ENCODE measurements at regions not wholly inside any gene's neighbourhood (a gene's known extent, or its start where the extent isn't known, plus 50 kb on each side); places are given as distances from the start of the nearest gene placed in this dataset.
"Not testable (repeated sequence)": the region's sequence is repeated elsewhere in the genome, so short reads cannot be mapped to it uniquely, and the experiment has no call there.

GRCh38 chr3:98695796-98696195 is 67.3 kb upstream of the ST3GAL6 start:
- no peaks in the 10 kb centered on the region for H3K4me1 Mint-ChIP-seq
- DNase-seq (ENCODE audit: low spot score in 2 of 2, unreplicated experiment in 2 of 2): no peak
- TF ChIP-seq, protein P1, sequence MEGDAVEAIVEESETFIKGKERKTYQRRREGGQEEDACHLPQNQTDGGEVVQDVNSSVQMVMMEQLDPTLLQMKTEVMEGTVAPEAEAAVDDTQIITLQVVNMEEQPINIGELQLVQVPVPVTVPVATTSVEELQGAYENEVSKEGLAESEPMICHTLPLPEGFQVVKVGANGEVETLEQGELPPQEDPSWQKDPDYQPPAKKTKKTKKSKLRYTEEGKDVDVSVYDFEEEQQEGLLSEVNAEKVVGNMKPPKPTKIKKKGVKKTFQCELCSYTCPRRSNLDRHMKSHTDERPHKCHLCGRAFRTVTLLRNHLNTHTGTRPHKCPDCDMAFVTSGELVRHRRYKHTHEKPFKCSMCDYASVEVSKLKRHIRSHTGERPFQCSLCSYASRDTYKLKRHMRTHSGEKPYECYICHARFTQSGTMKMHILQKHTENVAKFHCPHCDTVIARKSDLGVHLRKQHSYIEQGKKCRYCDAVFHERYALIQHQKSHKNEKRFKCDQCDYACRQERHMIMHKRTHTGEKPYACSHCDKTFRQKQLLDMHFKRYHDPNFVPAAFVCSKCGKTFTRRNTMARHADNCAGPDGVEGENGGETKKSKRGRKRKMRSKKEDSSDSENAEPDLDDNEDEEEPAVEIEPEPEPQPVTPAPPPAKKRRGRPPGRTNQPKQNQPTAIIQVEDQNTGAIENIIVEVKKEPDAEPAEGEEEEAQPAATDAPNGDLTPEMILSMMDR (IDR thresholded peaks at IDR 0.05; ENCODE audit: unreplicated experiment): no peak
- no peak overlapping the region for H3K4me3 Mint-ChIP-seq
- no peak overlapping the region for H3K27ac Mint-ChIP-seq
- H3K9me3 Mint-ChIP-seq: peaks cover 3% of the 10 kb centered on the region
- no peaks in the 10 kb centered on the region for H3K27me3 Mint-ChIP-seq (ENCODE audit: low read depth)
- H3K36me3 Mint-ChIP-seq: no peaks in the 10 kb centered on the region

DNA sequence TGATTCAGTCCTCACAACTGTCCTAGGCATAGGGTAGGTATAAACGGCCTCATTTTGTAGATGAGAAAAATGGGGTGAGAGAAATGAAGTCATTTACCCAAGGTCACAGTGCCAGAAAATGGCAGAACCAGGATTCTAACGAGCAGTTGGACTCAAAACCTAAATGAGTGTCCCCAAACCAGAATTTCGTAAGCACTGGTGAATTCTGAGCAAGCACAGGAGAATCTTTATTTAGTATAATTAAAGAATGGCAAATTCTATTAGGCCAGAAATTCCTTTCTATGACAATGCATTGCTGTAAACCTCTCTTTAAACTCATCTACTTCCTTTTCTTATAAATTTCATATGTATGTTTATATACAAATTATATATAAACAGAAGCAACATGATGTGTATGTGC is 66.8 kb upstream of the ST3GAL6 start:
- H3K27me3 Mint-ChIP-seq (ENCODE audit: low read depth); H3K4me3 Mint-ChIP-seq; DNase-seq (ENCODE audit: low spot score in 2 of 2, unreplicated experiment in 2 of 2); H3K36me3 Mint-ChIP-seq; H3K27ac Mint-ChIP-seq; H3K9me3 Mint-ChIP-seq; H3K4me1 Mint-ChIP-seq: not testable (repeated sequence)

DNA sequence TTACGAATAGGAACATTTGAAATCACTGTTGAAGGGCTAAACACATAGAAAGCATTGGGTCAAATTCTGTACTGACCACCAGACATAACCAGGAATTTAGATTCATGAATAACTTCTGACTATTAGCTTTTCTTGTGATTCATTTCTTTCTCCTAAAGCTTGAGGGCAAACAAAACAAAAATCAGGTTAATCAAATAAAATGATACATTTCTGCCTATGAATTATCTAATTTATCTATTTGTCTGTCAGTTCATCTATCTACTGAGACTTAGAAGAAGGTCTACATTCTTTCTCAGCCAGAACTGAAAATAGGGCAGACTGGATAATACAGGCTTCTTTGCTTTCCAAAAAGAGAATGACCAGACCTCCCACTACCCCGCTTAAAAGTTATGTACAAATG is 65.9 kb upstream of the ST3GAL6 start:
- H3K9me3 Mint-ChIP-seq: peaks cover 3% of the 10 kb centered on the region
- no peak overlapping the region for H3K27ac Mint-ChIP-seq
- DNase-seq (ENCODE audit: low spot score in 2 of 2, unreplicated experiment in 2 of 2): no peak
- TF ChIP-seq, protein P1 (IDR thresholded peaks at IDR 0.05; ENCODE audit: unreplicated experiment): no peak
- no peaks in the 10 kb centered on the region for H3K36me3 Mint-ChIP-seq
- no peak overlapping the region for H3K4me3 Mint-ChIP-seq
- no peaks in the 10 kb centered on the region for H3K27me3 Mint-ChIP-seq (ENCODE audit: low read depth)
- peaks cover 5% of the 10 kb centered on the region for H3K4me1 Mint-ChIP-seq

GRCh38 chr3:98699132-98699531 is 64.0 kb upstream of the ST3GAL6 start:
- H3K9me3 Mint-ChIP-seq: peaks cover 3% of the 10 kb centered on the region
- H3K27ac Mint-ChIP-seq: no peak overlapping the region
- peaks cover 5% of the 10 kb centered on the region for H3K4me1 Mint-ChIP-seq

DNA sequence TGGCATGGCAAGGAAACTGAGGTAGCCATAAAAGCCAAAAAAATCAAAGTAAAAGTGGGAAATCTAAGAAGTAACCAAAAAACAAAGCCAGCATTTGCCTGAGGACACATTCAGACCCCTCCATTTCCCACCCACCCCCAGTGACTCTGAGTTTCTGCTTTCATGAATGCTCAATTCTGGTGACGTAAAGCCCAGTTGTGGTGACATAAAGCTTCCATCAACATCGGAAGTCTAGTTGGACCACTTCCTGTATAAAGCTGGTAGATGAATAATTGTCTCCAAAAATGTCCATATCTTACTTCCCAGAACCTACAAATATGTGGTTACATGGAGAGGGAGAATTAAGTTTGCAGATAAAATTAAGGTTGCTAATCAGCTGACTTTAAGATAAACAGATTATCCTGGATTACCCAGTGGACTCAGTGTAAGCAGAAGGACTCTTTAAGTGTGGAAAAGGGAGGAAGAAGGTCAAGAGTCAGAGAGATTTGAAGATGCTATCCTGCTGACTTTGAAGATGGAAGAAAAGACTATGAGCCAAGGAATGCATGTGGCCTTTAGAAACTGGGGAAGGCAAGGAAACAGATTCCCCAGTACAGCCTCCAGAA is 62.0 kb upstream of the ST3GAL6 start:
- no peaks in the 10 kb centered on the region for H3K9me3 Mint-ChIP-seq
- TF ChIP-seq, protein P1 (IDR thresholded peaks at IDR 0.05; ENCODE audit: unreplicated experiment): no peak
- H3K4me1 Mint-ChIP-seq: peaks cover 5% of the 10 kb centered on the region
- no peak overlapping the region for H3K4me3 Mint-ChIP-seq
- peaks cover 2% of the 10 kb centered on the region for H3K27me3 Mint-ChIP-seq (ENCODE audit: low read depth)
- DNase-seq (ENCODE audit: low spot score in 2 of 2, unreplicated experiment in 2 of 2): no peak
- H3K36me3 Mint-ChIP-seq: no peaks in the 10 kb centered on the region
- no peak overlapping the region for H3K27ac Mint-ChIP-seq

More at GRCh38 chr3:98699132-98699531, 64.0 kb upstream of the ST3GAL6 start:
- Mint-ChIP-seq H3K36me3 (no peaks in the 10 kb centered on the region), H3K27me3 (ENCODE audit: low read depth) (no peaks in the 10 kb centered on the region), H3K4me3 (no peak overlapping the region)
- TF ChIP-seq, protein P1 (IDR thresholded peaks at IDR 0.05; ENCODE audit: unreplicated experiment): no peak
- no peak for DNase-seq (ENCODE audit: low spot score in 2 of 2, unreplicated experiment in 2 of 2)

GRCh38 chr3:98702166-98702565 is 61.0 kb upstream of the ST3GAL6 start:
- Mint-ChIP-seq H3K4me3 (no peak overlapping the region), H3K4me1 (peaks cover 5% of the 10 kb centered on the region), H3K9me3 (no peaks in the 10 kb centered on the region), H3K27me3 (ENCODE audit: low read depth) (peaks cover 2% of the 10 kb centered on the region), H3K36me3 (no peaks in the 10 kb centered on the region), H3K27ac (no peak overlapping the region)
- DNase-seq (ENCODE audit: low spot score in 2 of 2, unreplicated experiment in 2 of 2): no peak
- TF ChIP-seq, protein P1 (IDR thresholded peaks at IDR 0.05; ENCODE audit: unreplicated experiment): no peak

All from mesothelial cell of epicardium (in vitro differentiated cells).